ENCODE measurements at regions not wholly inside any gene's neighbourhood (a gene's known extent, or its start where the extent isn't known, plus 50 kb on each side); places are given as distances from the start of the nearest gene placed in this dataset.

- DNase-seq: peak in 1 of 2 donors; percentile 20
- 31 to 49% methylated on average over 1 of the region's 1 CpG for WGBS, 2 donors
- Histone ChIP-seq H3K27me3 (no peaks in the 10 kb centered on the region), H3K36me3 (no peaks in the 10 kb centered on the region), H3K9me3 (no peaks in the 10 kb centered on the region), H3K27ac (no peak overlapping the region), H3K4me3 (replicated peaks in 1 of 3) (no peak overlapping the region), H3K4me1 (peaks cover 15 to 16% of the 10 kb centered on the region in 2 donors)
- TF ChIP-seq POLR2A (IDR thresholded peaks at IDR 0.05): no peak
- TF ChIP-seq CTCF (IDR thresholded peaks at IDR 0.05): no peak
- intact Hi-C loops (cut with DNase I): no loop called here
Measured at GRCh38 chr1:193542690-193543089, 356.3 kb upstream of the B3GALT2 start.

- Histone ChIP-seq H3K27me3 (no peaks in the 10 kb centered on the region), H3K27ac (no peak overlapping the region), H3K4me3 (replicated peaks in 1 of 3) (no peak overlapping the region), H3K4me1 (peaks cover 15 to 16% of the 10 kb centered on the region in 2 donors), H3K36me3 (no peaks in the 10 kb centered on the region), H3K9me3 (no peaks in the 10 kb centered on the region)
- no peak for TF ChIP-seq CTCF (IDR thresholded peaks at IDR 0.05)
- no peak for TF ChIP-seq POLR2A (IDR thresholded peaks at IDR 0.05)
- intact Hi-C loops (cut with DNase I): no loop called here
- DNase-seq: no peak
Measured at GRCh38 chr1:193540511-193540910, 354.1 kb upstream of the B3GALT2 start.

GRCh38 chr1:193539731-193540459, 353.5 kb upstream of the B3GALT2 start:
- no peaks in the 10 kb centered on the region for H3K9me3 ChIP-seq
- peaks cover 13 to 14% of the 10 kb centered on the region in 2 donors for H3K4me1 ChIP-seq
- DNase-seq: peak; percentile 53 to 66
- H3K27me3 ChIP-seq: no peaks in the 10 kb centered on the region
- TF ChIP-seq POLR2A (IDR thresholded peaks at IDR 0.05) (no peak), CTCF (IDR thresholded peaks at IDR 0.05) (no peak)
- WGBS, 2 donors: 52 to 66% methylated on average over 7 of the region's 7 CpGs
- intact Hi-C loops (cut with DNase I): no loop called here
- no peaks in the 10 kb centered on the region for H3K36me3 ChIP-seq
- no peak overlapping the region for H3K4me3 ChIP-seq (replicated peaks in 1 of 3)
- no peak overlapping the region for H3K27ac ChIP-seq

- Histone ChIP-seq H3K27ac (no peak overlapping the region), H3K9me3 (no peaks in the 10 kb centered on the region), H3K4me1 (peaks cover 5 to 6% of the 10 kb centered on the region in 2 donors), H3K27me3 (no peaks in the 10 kb centered on the region), H3K36me3 (no peaks in the 10 kb centered on the region), H3K4me3 (replicated peaks in 1 of 3) (no peak overlapping the region)
- DNase-seq: no peak
- WGBS, 2 donors: 88 to 92% methylated on average over 6 of the region's 6 CpGs
- TF ChIP-seq CTCF (IDR thresholded peaks at IDR 0.05) (no peak), POLR2A (IDR thresholded peaks at IDR 0.05) (no peak)
- intact Hi-C loops (cut with DNase I): no loop called here
Measured at GRCh38 chr1:193538680-193539079, 352.3 kb upstream of the B3GALT2 start.

- Histone ChIP-seq H3K27me3 (no peaks in the 10 kb centered on the region), H3K36me3 (no peaks in the 10 kb centered on the region), H3K4me1 (no peaks in the 10 kb centered on the region), H3K9me3 (no peaks in the 10 kb centered on the region), H3K27ac (no peak overlapping the region), H3K4me3 (replicated peaks in 1 of 3) (no peak overlapping the region)
- intact Hi-C loops (cut with DNase I): no loop called here
- no peak for DNase-seq
- 87 to 91% methylated on average over 2 of the region's 2 CpGs for WGBS, 2 donors
- TF ChIP-seq CTCF (IDR thresholded peaks at IDR 0.05): no peak
- no peak for TF ChIP-seq POLR2A (IDR thresholded peaks at IDR 0.05)
Measured at GRCh38 chr1:193538003-193538354, 351.6 kb upstream of the B3GALT2 start.

Data from thyroid gland (tissue), 4 donors.